ENCODE measurements at regions not wholly inside any gene's neighbourhood (a gene's known extent, or its start where the extent isn't known, plus 50 kb on each side); places are given as distances from the start of the nearest gene placed in this dataset.

DNA sequence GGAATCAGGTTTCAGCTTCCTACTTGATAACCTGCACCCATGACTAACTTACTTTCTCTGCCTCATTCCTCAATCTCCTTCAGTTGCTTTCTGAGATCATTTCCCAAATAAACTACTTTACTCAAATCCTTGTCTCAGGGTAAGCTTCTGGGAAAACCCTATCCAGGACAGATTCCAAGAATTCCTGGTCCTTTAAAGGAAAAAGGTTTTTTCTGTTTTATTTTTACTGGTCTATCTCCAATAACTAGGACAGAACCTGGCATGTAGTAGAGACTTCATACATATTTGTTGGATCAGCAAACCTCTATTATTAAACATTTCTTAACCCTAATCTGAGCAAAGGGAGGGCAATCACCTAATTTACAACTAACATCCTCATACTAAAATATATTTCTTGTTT, 910.5 kb upstream of the CHORDC1 start:
- TF ChIP-seq, protein P1, sequence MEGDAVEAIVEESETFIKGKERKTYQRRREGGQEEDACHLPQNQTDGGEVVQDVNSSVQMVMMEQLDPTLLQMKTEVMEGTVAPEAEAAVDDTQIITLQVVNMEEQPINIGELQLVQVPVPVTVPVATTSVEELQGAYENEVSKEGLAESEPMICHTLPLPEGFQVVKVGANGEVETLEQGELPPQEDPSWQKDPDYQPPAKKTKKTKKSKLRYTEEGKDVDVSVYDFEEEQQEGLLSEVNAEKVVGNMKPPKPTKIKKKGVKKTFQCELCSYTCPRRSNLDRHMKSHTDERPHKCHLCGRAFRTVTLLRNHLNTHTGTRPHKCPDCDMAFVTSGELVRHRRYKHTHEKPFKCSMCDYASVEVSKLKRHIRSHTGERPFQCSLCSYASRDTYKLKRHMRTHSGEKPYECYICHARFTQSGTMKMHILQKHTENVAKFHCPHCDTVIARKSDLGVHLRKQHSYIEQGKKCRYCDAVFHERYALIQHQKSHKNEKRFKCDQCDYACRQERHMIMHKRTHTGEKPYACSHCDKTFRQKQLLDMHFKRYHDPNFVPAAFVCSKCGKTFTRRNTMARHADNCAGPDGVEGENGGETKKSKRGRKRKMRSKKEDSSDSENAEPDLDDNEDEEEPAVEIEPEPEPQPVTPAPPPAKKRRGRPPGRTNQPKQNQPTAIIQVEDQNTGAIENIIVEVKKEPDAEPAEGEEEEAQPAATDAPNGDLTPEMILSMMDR (conservative IDR thresholded peaks at IDR 0.05; ENCODE audit: low read depth, low read length): no peak
- TF ChIP-seq POLR2A (IDR thresholded peaks at IDR 0.05; ENCODE audit: low read depth, low read length) (no peak), RCOR1 (IDR thresholded peaks at IDR 0.05; ENCODE audit: insufficient replicate concordance, low read length) (no peak), MXI1 (IDR thresholded peaks at IDR 0.05; ENCODE audit: borderline replicate concordance, low read depth, low read length) (no peak), NFE2L2 (IDR thresholded peaks at IDR 0.05; ENCODE audit: low read depth, low read length) (no peak), CEBPB (IDR thresholded peaks at IDR 0.05; ENCODE audit: low read depth, low read length) (no peak), FOS (IDR thresholded peaks at IDR 0.05; ENCODE audit: low read depth, low read length) (no peak), RAD21 (IDR thresholded peaks at IDR 0.05; ENCODE audit: low read length) (no peak), RFX5 (IDR thresholded peaks at IDR 0.05; ENCODE audit: low read depth, low read length) (no peak), SMC3 (IDR thresholded peaks at IDR 0.05; ENCODE audit: low read depth, low read length) (no peak), BHLHE40 (IDR thresholded peaks at IDR 0.05; ENCODE audit: low read depth, low read length) (no peak)
- TF ChIP-seq, protein P2, sequence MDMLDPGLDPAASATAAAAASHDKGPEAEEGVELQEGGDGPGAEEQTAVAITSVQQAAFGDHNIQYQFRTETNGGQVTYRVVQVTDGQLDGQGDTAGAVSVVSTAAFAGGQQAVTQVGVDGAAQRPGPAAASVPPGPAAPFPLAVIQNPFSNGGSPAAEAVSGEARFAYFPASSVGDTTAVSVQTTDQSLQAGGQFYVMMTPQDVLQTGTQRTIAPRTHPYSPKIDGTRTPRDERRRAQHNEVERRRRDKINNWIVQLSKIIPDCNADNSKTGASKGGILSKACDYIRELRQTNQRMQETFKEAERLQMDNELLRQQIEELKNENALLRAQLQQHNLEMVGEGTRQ (IDR thresholded peaks at IDR 0.05; ENCODE audit: low read depth, low read length): no peak

Measured in IMR-90 (cell line).